GM20000 (cell line): ENCODE measurements at regions not wholly inside any gene's neighbourhood (a gene's known extent, or its start where the extent isn't known, plus 50 kb on each side); places are given as distances from the start of the nearest gene placed in this dataset.

ENCODE experiments used
- DNase-seq: peaks from one replicate; pipeline ENCODE4 v3.0.0; 2012; ENCODE audit warnings: low spot score
- CTCF ChIP-seq: IDR thresholded peaks from 2 replicates; pipeline ENCODE4 v1.5.1; 2012; ENCODE audit warnings: mild to moderate bottlenecking, control low read depth; ENCODE audit errors: extremely low read depth, missing control alignments

GRCh38 chrX:27924718-27925117 is 56.5 kb downstream of the DCAF8L1 start:
- TF ChIP-seq CTCF = no peak
- no peak for DNase-seq

GRCh38 chrX:27924261-27924660 is 57.0 kb downstream of the DCAF8L1 start:
- DNase-seq = no peak

GRCh38 chrX:27918799-27919198 is 62.5 kb downstream of the DCAF8L1 start:
- no peak for DNase-seq
- no peak for TF ChIP-seq CTCF

More at GRCh38 chrX:27924261-27924660, 57.0 kb downstream of the DCAF8L1 start:
- no peak for TF ChIP-seq CTCF

- no peak for TF ChIP-seq CTCF
- no peak for DNase-seq
Observed at GRCh38 chrX:27917713-27918500, 63.3 kb downstream of the DCAF8L1 start.

- no peak for TF ChIP-seq CTCF
- peak; percentile 1 for DNase-seq
Observed at GRCh38 chrX:27915617-27916016, 65.6 kb downstream of the DCAF8L1 start.

- no peak for DNase-seq
- no peak for TF ChIP-seq CTCF
Observed at GRCh38 chrX:27910412-27910811, 70.8 kb downstream of the DCAF8L1 start.

GRCh38 chrX:27903960-27904359 is 77.3 kb downstream of the DCAF8L1 start:
- no peak for DNase-seq
- TF ChIP-seq CTCF = no peak
